ENCODE measurements at regions not wholly inside any gene's neighbourhood (a gene's known extent, or its start where the extent isn't known, plus 50 kb on each side); places are given as distances from the start of the nearest gene placed in this dataset.
A peak's percentile ranks its signal among the peaks of the same experiment; 100 is the strongest.

- no peak for DNase-seq
These were observed 94.0 kb upstream of the SULT1C3 start for GRCh38 chr2:108145557-108146326.

GRCh38 chr2:108148555-108148954 is 91.2 kb upstream of the SULT1C3 start:
- DNase-seq: no peak

GRCh38 chr2:108154366-108155061 is 85.3 kb upstream of the SULT1C3 start:
- DNase-seq: peak in 2 of 3 experiments; percentile 25 to 66

- DNase-seq: no peak
These were observed 78.5 kb upstream of the SULT1C3 start for GRCh38 chr2:108161298-108161697.

- DNase-seq: no peak
These were observed 75.5 kb upstream of the SULT1C3 start for GRCh38 chr2:108164318-108164717.

- no peak for DNase-seq
These were observed 74.0 kb upstream of the SULT1C3 start for GRCh38 chr2:108165729-108166128.

GRCh38 chr2:108167699-108168098 is 72.1 kb upstream of the SULT1C3 start:
- no peak for DNase-seq

- peak; percentile 5 to 65 (median 16) for DNase-seq
These were observed 69.7 kb upstream of the SULT1C3 start for GRCh38 chr2:108169982-108170625.

GRCh38 chr2:108171657-108172056 is 68.1 kb upstream of the SULT1C3 start:
- no peak for DNase-seq

GRCh38 chr2:108182489-108182888 is 57.3 kb upstream of the SULT1C3 start:
- DNase-seq: peak; percentile 6 to 41 (median 34)

GRCh38 chr2:108184419-108184818 is 55.3 kb upstream of the SULT1C3 start:
- DNase-seq: peak; percentile 20 to 58 (median 22)

- no peak for DNase-seq
These were observed 50.5 kb upstream of the SULT1C3 start for GRCh38 chr2:108189316-108189715.

Data from NCI-H1417 (cell line).